Kidney epithelial cell (primary cell): ENCODE measurements at regions not wholly inside any gene's neighbourhood (a gene's known extent, or its start where the extent isn't known, plus 50 kb on each side); places are given as distances from the start of the nearest gene placed in this dataset.

Experiments used
- DNase-seq: peaks from one replicate; pipeline ENCODE4 v3.0.0-alpha.2; 2010; ENCODE audit warnings: low read depth
- H3K27me3 ChIP-seq: 2 replicates; pipeline ENCODE4 v1.6.0; 2011; ENCODE audit warnings: low read length; ENCODE audit not compliant: control insufficient read depth, insufficient read depth
- H3K36me3 ChIP-seq: 2 replicates; pipeline ENCODE4 v1.5.1; 2011; ENCODE audit warnings: low read length; ENCODE audit not compliant: control insufficient read depth, insufficient read depth
- H3K4me3 ChIP-seq: 2 replicates; pipeline ENCODE4 v1.5.1; 2011; ENCODE audit warnings: low read depth, mild to moderate bottlenecking, control low read depth, low read length
- CTCF ChIP-seq: IDR thresholded peaks from 2 replicates; pipeline ENCODE4 v1.5.1; 2011; ENCODE audit warnings: mild to moderate bottlenecking, moderate library complexity, low read length, control low read depth, inconsistent platforms; ENCODE audit not compliant: insufficient read depth, poor library complexity, severe bottlenecking

- Histone ChIP-seq H3K27me3 (peaks cover 12% of the 10 kb centered on the region), H3K4me3 (no peak overlapping the region), H3K36me3 (no peaks in the 10 kb centered on the region)
- DNase-seq = no peak
- TF ChIP-seq CTCF = no peak
These were observed 53.3 kb upstream of the DLX4 start for GRCh38 chr17:49915670-49916069.

- H3K36me3 ChIP-seq = no peaks in the 10 kb centered on the region
- DNase-seq = no peak
- peaks cover 10% of the 10 kb centered on the region for H3K27me3 ChIP-seq
- TF ChIP-seq CTCF = no peak
- no peak overlapping the region for H3K4me3 ChIP-seq
These were observed 52.0 kb upstream of the DLX4 start for GRCh38 chr17:49916854-49917515.

GRCh38 chr17:49918591-49918990 lies 50.4 kb upstream of the DLX4 start:
- H3K4me3 ChIP-seq = no peak overlapping the region
- no peaks in the 10 kb centered on the region for H3K36me3 ChIP-seq
- H3K27me3 ChIP-seq = peaks cover 12% of the 10 kb centered on the region
- DNase-seq = no peak
- no peak for TF ChIP-seq CTCF
